ENCODE measurements at regions not wholly inside any gene's neighbourhood (a gene's known extent, or its start where the extent isn't known, plus 50 kb on each side); places are given as distances from the start of the nearest gene placed in this dataset.

GRCh38 chr13:77838271-77838670 is 80.4 kb downstream of the EDNRB start:
- Histone ChIP-seq H3K27me3 (ENCODE audit: insufficient read depth, low read length) (no peaks in the 10 kb centered on the region), H3K4me3 (ENCODE audit: insufficient read depth, low read depth, low read length) (no peak overlapping the region), H4K20me1 (ENCODE audit: insufficient read depth, low read length) (no peaks in the 10 kb centered on the region), H3K36me3 (ENCODE audit: insufficient read depth, low read length) (no peaks in the 10 kb centered on the region), H3K4me1 (ENCODE audit: insufficient read depth, low read length) (no peaks in the 10 kb centered on the region), H2AFZ (ENCODE audit: low read depth, low read length) (no peak overlapping the region), H3K79me2 (ENCODE audit: insufficient read depth, low read length) (no peaks in the 10 kb centered on the region), H3K9ac (ENCODE audit: low read length) (no peak overlapping the region), H3K4me2 (ENCODE audit: low read length) (no peak overlapping the region), H3K9me3 (ENCODE audit: insufficient read depth, low read depth, low read length) (no peaks in the 10 kb centered on the region), H3K27ac (ENCODE audit: low read depth, low read length) (no peak overlapping the region)
- H3K4me3 Mint-ChIP-seq (ENCODE audit: unreplicated experiment): no peak overlapping the region
- H3K27ac Mint-ChIP-seq (ENCODE audit: unreplicated experiment): no peak overlapping the region
- no peak for DNase-seq (ENCODE audit: low read depth)
- no peaks in the 10 kb centered on the region for H3K9me3 Mint-ChIP-seq (ENCODE audit: unreplicated experiment)
- no peaks in the 10 kb centered on the region for H3K27me3 Mint-ChIP-seq (ENCODE audit: low read depth, unreplicated experiment)
- TF ChIP-seq EZH2 (IDR thresholded peaks at IDR 0.05; ENCODE audit: insufficient read depth, low read length) (no peak), CTCF (IDR thresholded peaks at IDR 0.05; ENCODE audit: insufficient read depth, low read depth, low read length) (no peak)
- no peaks in the 10 kb centered on the region for H3K36me3 Mint-ChIP-seq (ENCODE audit: low read depth, unreplicated experiment)
- FAIRE-seq: no peak
- H3K4me1 Mint-ChIP-seq (ENCODE audit: low read depth, unreplicated experiment): peaks cover 9% of the 10 kb centered on the region

GRCh38 chr13:77836423-77836822 is 82.2 kb downstream of the EDNRB start:
- H3K4me1 Mint-ChIP-seq (ENCODE audit: low read depth, unreplicated experiment): peaks cover 14% of the 10 kb centered on the region
- no peak overlapping the region for H2AFZ ChIP-seq (ENCODE audit: low read depth, low read length)
- FAIRE-seq: no peak

More at GRCh38 chr13:77836423-77836822, 82.2 kb downstream of the EDNRB start:
- Mint-ChIP-seq H3K9me3 (ENCODE audit: unreplicated experiment) (no peaks in the 10 kb centered on the region), H3K4me3 (ENCODE audit: unreplicated experiment) (no peak overlapping the region), H3K27ac (ENCODE audit: unreplicated experiment) (no peak overlapping the region), H3K36me3 (ENCODE audit: low read depth, unreplicated experiment) (no peaks in the 10 kb centered on the region), H3K27me3 (ENCODE audit: low read depth, unreplicated experiment) (no peaks in the 10 kb centered on the region)
- Histone ChIP-seq H3K4me2 (ENCODE audit: low read length) (no peak overlapping the region), H3K9ac (ENCODE audit: low read length) (no peak overlapping the region), H3K4me3 (ENCODE audit: insufficient read depth, low read depth, low read length) (no peak overlapping the region), H4K20me1 (ENCODE audit: insufficient read depth, low read length) (no peaks in the 10 kb centered on the region), H3K36me3 (ENCODE audit: insufficient read depth, low read length) (no peaks in the 10 kb centered on the region), H3K9me3 (ENCODE audit: insufficient read depth, low read depth, low read length) (no peaks in the 10 kb centered on the region), H3K4me1 (ENCODE audit: insufficient read depth, low read length) (no peaks in the 10 kb centered on the region), H3K79me2 (ENCODE audit: insufficient read depth, low read length) (no peaks in the 10 kb centered on the region), H3K27me3 (ENCODE audit: insufficient read depth, low read length) (no peaks in the 10 kb centered on the region), H3K27ac (ENCODE audit: low read depth, low read length) (no peak overlapping the region)
- no peak for DNase-seq (ENCODE audit: low read depth)
- TF ChIP-seq CTCF (IDR thresholded peaks at IDR 0.05; ENCODE audit: insufficient read depth, low read depth, low read length) (no peak), EZH2 (IDR thresholded peaks at IDR 0.05; ENCODE audit: insufficient read depth, low read length) (no peak)
